ENCODE measurements at regions not wholly inside any gene's neighbourhood (a gene's known extent, or its start where the extent isn't known, plus 50 kb on each side); places are given as distances from the start of the nearest gene placed in this dataset.

- DNase-seq, result no peak
- in situ Hi-C loops (cut with HindIII; ENCODE audit: low pct_ligation_motif_present, low sequenced_read_pairs), result no loop called here
- no peak for TF ChIP-seq CTCF (IDR thresholded peaks at IDR 0.05; ENCODE audit: low read depth, low read length, missing control alignments)
- Histone ChIP-seq H3K4me3 (ENCODE audit: low read depth, low read length) (no peak overlapping the region), H3K27ac (no peak overlapping the region), H3K27me3 (replicated peaks) (no peaks in the 10 kb centered on the region), H3K36me3 (replicated peaks) (no peaks in the 10 kb centered on the region)
Measured at GRCh38 chr11:80886684-80887083, 1445.9 kb upstream of the TENM4 start.

GRCh38 chr11:80873310-80873999 lies 1432.6 kb upstream of the TENM4 start:
- Histone ChIP-seq H3K27ac (no peak overlapping the region), H3K36me3 (replicated peaks) (no peaks in the 10 kb centered on the region), H3K4me3 (ENCODE audit: low read depth, low read length) (no peak overlapping the region), H3K27me3 (replicated peaks) (no peaks in the 10 kb centered on the region)
- in situ Hi-C loops (cut with HindIII; ENCODE audit: low pct_ligation_motif_present, low sequenced_read_pairs), result no loop called here
- no peak for TF ChIP-seq CTCF (IDR thresholded peaks at IDR 0.05; ENCODE audit: low read depth, low read length, missing control alignments)
- peak; percentile 53 for DNase-seq

GRCh38 chr11:80872116-80872728 lies 1431.4 kb upstream of the TENM4 start:
- no peak overlapping the region for H3K4me3 ChIP-seq (ENCODE audit: low read depth, low read length)
- no peaks in the 10 kb centered on the region for H3K36me3 ChIP-seq (replicated peaks)
- no peak for DNase-seq
- H3K27ac ChIP-seq, result no peak overlapping the region
- in situ Hi-C loops (cut with HindIII; ENCODE audit: low pct_ligation_motif_present, low sequenced_read_pairs), result no loop called here
- no peak for TF ChIP-seq CTCF (IDR thresholded peaks at IDR 0.05; ENCODE audit: low read depth, low read length, missing control alignments)
- H3K27me3 ChIP-seq (replicated peaks), result no peaks in the 10 kb centered on the region

- Histone ChIP-seq H3K27ac (no peak overlapping the region), H3K36me3 (replicated peaks) (no peaks in the 10 kb centered on the region), H3K4me3 (ENCODE audit: low read depth, low read length) (no peak overlapping the region), H3K27me3 (replicated peaks) (no peaks in the 10 kb centered on the region)
- TF ChIP-seq CTCF (IDR thresholded peaks at IDR 0.05; ENCODE audit: low read depth, low read length, missing control alignments), result no peak
- DNase-seq, result no peak
- in situ Hi-C loops (cut with HindIII; ENCODE audit: low pct_ligation_motif_present, low sequenced_read_pairs), result no loop called here
Measured at GRCh38 chr11:80868831-80869230, 1428.0 kb upstream of the TENM4 start.

GRCh38 chr11:80862011-80862410 lies 1421.2 kb upstream of the TENM4 start:
- no peaks in the 10 kb centered on the region for H3K27me3 ChIP-seq (replicated peaks)
- DNase-seq, result no peak
- in situ Hi-C loops (cut with HindIII; ENCODE audit: low pct_ligation_motif_present, low sequenced_read_pairs), result no loop called here
- no peaks in the 10 kb centered on the region for H3K36me3 ChIP-seq (replicated peaks)
- no peak overlapping the region for H3K27ac ChIP-seq
- H3K4me3 ChIP-seq (ENCODE audit: low read depth, low read length), result no peak overlapping the region
- TF ChIP-seq CTCF (IDR thresholded peaks at IDR 0.05; ENCODE audit: low read depth, low read length, missing control alignments), result no peak

Measured in brain microvascular endothelial cell (primary cell).